ENCODE measurements at regions not wholly inside any gene's neighbourhood (a gene's known extent, or its start where the extent isn't known, plus 50 kb on each side); places are given as distances from the start of the nearest gene placed in this dataset.

DNA sequence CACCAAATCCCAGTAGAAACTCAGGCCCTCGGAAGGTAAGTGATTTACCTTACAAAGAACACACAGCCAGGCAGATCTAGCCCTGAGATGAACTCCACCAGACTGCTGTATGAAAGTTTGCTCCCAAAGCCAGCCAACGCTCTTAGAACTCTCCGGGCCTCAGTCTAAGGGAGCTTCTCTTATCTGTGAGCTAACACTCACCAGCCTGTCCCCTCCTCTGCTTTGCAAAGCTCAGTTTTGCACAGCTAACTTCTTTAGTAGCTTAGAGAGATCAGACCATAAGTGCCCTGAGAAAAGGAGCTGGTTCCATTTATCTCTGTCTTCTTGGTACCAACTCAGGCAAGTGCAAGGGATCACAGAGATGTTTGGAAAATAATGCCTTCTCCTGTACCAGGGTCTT lies 195.8 kb upstream of the JUN start:
- intact Hi-C loops (cut with DNase I), result no loop called here
- ATAC-seq, result no peak
- Histone ChIP-seq H3K9me3 (no peaks in the 10 kb centered on the region), H3K4me3 (no peak overlapping the region), H3K4me1 (peaks cover 5% of the 10 kb centered on the region), H3K27me3 (no peaks in the 10 kb centered on the region), H3K36me3 (no peaks in the 10 kb centered on the region), H3K27ac (no peak overlapping the region)
- no peak for DNase-seq
- TF ChIP-seq CTCF (IDR thresholded peaks at IDR 0.05), result no peak

GRCh38 chr1:58981392-58981791 lies 197.5 kb upstream of the JUN start:
- no peaks in the 10 kb centered on the region for H3K36me3 ChIP-seq
- DNase-seq (no peak), ATAC-seq (no peak)
- H3K4me3 ChIP-seq, result no peak overlapping the region
- no peak overlapping the region for H3K27ac ChIP-seq
- no peaks in the 10 kb centered on the region for H3K27me3 ChIP-seq
- intact Hi-C loops (cut with DNase I), result no loop called here
- no peaks in the 10 kb centered on the region for H3K9me3 ChIP-seq
- peaks cover 5% of the 10 kb centered on the region for H3K4me1 ChIP-seq
- no peak for TF ChIP-seq CTCF (IDR thresholded peaks at IDR 0.05)

- intact Hi-C loops (cut with DNase I), result no loop called here
- no peak overlapping the region for H3K4me3 ChIP-seq
- H3K27ac ChIP-seq, result no peak overlapping the region
- DNase-seq (no peak), ATAC-seq (peak; percentile 21)
- H3K4me1 ChIP-seq, result peaks cover 5% of the 10 kb centered on the region
- TF ChIP-seq CTCF (IDR thresholded peaks at IDR 0.05), result no peak
- H3K27me3 ChIP-seq, result no peaks in the 10 kb centered on the region
- no peaks in the 10 kb centered on the region for H3K9me3 ChIP-seq
- H3K36me3 ChIP-seq, result no peaks in the 10 kb centered on the region
These were observed 198.6 kb upstream of the JUN start for GRCh38 chr1:58982259-58982998.

DNA sequence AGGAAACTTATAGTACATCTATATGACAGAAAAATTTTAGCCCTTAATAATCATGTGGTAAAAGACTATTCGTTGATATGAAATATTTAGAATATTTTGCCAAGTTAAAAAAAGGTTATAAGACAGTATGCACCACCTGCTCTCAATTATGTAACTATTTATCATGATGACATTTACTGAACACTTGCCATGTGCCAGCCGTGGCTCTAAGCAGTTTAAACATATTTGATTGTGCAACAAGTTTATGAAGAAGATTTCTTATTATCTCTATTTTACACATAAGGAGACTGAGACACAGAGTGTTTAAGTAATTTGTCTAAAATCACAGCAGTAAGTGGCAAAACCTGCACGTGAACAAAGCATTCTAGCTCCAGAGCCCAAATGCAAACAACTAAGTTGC lies 199.3 kb upstream of the JUN start:
- ATAC-seq (no peak), DNase-seq (no peak)
- H3K36me3 ChIP-seq, result no peaks in the 10 kb centered on the region
- no peaks in the 10 kb centered on the region for H3K9me3 ChIP-seq
- intact Hi-C loops (cut with DNase I), result no loop called here
- no peaks in the 10 kb centered on the region for H3K27me3 ChIP-seq
- H3K27ac ChIP-seq, result no peak overlapping the region
- no peak for TF ChIP-seq CTCF (IDR thresholded peaks at IDR 0.05)
- H3K4me1 ChIP-seq, result peaks cover 8% of the 10 kb centered on the region
- H3K4me3 ChIP-seq, result no peak overlapping the region

GRCh38 chr1:58983633-58984245 lies 199.9 kb upstream of the JUN start:
- ATAC-seq (no peak), DNase-seq (no peak)
- TF ChIP-seq CTCF (IDR thresholded peaks at IDR 0.05), result no peak
- H3K27me3 ChIP-seq, result no peaks in the 10 kb centered on the region
- intact Hi-C loops (cut with DNase I), result no loop called here
- peaks cover 8% of the 10 kb centered on the region for H3K4me1 ChIP-seq
- H3K9me3 ChIP-seq, result no peaks in the 10 kb centered on the region
- H3K27ac ChIP-seq, result no peak overlapping the region
- H3K36me3 ChIP-seq, result no peaks in the 10 kb centered on the region
- H3K4me3 ChIP-seq, result no peak overlapping the region
